ENCODE measurements at regions not wholly inside any gene's neighbourhood (a gene's known extent, or its start where the extent isn't known, plus 50 kb on each side); places are given as distances from the start of the nearest gene placed in this dataset.

DNA sequence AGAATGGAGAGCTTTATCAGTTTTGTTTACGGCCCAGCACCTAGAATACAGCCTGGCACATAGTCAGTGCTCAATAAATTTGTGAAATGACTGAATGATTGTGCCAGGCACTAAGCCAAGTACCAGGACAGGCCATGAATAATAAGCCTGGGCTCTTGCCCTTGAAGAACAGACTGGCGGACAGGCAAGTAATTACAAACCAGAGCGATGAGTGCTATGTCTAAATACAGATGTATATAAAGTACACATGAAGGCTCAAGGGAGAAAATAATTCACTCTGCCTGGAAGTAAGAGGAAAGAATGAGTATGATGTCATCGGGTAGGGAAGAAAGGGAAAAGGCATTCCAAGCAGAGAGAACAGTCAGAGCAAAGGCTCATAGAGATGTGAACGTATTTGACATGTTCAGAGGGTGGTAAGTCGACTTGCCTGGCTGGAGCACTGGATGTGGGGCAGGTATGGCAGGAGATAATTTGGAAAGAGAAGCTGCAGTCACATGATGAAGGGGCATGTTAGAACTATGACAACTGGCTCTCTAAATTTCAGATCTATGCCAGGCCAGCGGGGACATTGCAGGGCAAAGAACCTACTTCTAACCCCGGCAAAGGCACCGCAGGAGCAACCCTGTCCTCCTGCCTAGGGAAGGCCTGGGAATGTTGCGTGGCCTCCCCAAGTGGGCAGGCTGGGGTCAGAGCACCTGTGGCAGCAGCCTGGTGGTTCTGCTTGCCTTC, 94.9 kb upstream of the EPCAM start:
- TF ChIP-seq, protein P1, sequence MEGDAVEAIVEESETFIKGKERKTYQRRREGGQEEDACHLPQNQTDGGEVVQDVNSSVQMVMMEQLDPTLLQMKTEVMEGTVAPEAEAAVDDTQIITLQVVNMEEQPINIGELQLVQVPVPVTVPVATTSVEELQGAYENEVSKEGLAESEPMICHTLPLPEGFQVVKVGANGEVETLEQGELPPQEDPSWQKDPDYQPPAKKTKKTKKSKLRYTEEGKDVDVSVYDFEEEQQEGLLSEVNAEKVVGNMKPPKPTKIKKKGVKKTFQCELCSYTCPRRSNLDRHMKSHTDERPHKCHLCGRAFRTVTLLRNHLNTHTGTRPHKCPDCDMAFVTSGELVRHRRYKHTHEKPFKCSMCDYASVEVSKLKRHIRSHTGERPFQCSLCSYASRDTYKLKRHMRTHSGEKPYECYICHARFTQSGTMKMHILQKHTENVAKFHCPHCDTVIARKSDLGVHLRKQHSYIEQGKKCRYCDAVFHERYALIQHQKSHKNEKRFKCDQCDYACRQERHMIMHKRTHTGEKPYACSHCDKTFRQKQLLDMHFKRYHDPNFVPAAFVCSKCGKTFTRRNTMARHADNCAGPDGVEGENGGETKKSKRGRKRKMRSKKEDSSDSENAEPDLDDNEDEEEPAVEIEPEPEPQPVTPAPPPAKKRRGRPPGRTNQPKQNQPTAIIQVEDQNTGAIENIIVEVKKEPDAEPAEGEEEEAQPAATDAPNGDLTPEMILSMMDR (IDR thresholded peaks at IDR 0.05) = peak in 3 of 6 experiments; percentile 17 to 40 (median 30)
- TF ChIP-seq POLR2A (IDR thresholded peaks at IDR 0.05) = no peak

Measured in adrenal gland (tissue), 5 donors.